HG03103 (cell line): ENCODE measurements at regions not wholly inside any gene's neighbourhood (a gene's known extent, or its start where the extent isn't known, plus 50 kb on each side); places are given as distances from the start of the nearest gene placed in this dataset.
A peak's percentile ranks its signal among the peaks of the same experiment; 100 is the strongest.

ENCODE experiments used
- ATAC-seq: cut with Tn5 transposase; IDR thresholded peaks from one replicate; pipeline ENCODE4 v1.9.1; 2021; ENCODE audit warnings: low read depth; ENCODE audit not compliant: unreplicated experiment

DNA sequence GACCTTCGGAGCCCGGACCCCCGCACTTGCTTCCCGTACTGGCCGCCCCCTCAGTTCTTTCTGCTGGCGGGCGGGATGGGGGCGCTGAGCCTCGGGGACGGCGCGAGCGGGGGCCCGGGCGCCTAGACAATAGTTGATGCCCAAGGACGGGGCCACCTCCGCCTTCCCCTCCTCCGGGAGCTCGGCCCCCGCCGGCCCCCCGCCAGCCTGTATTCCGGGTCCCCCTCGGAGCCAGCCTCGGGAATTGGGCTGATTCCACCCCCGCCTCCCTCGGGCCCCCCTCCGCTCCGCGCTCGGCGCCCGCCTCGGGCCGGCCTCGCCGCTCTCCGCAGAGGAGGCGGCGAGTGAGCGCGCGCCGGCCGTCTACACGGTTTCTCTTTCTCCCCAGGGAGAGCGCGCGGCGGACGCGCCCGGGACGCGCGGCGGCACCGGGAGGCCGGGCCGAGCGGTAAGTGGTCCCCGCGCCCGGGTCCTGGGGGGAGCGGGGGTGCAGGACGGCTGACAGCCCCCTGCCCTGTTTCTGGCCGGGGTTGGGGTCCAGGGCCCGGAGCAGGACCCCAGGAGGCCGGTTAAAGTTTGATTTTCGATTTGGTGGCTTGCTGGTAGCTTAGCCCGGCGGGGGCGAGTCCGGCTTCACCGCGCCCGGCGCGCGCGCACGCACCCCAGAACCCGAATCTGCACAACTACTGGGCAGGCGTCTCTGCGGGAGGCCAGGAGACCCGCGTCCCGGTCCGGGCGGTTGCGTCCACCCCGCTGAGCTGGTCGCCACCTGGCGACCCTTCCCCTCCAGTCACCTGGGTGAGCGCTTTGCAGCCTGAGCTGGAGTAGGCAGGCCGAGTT is 413.7 kb downstream of the PCNX1 start:
- peak; percentile 20 for ATAC-seq

DNA sequence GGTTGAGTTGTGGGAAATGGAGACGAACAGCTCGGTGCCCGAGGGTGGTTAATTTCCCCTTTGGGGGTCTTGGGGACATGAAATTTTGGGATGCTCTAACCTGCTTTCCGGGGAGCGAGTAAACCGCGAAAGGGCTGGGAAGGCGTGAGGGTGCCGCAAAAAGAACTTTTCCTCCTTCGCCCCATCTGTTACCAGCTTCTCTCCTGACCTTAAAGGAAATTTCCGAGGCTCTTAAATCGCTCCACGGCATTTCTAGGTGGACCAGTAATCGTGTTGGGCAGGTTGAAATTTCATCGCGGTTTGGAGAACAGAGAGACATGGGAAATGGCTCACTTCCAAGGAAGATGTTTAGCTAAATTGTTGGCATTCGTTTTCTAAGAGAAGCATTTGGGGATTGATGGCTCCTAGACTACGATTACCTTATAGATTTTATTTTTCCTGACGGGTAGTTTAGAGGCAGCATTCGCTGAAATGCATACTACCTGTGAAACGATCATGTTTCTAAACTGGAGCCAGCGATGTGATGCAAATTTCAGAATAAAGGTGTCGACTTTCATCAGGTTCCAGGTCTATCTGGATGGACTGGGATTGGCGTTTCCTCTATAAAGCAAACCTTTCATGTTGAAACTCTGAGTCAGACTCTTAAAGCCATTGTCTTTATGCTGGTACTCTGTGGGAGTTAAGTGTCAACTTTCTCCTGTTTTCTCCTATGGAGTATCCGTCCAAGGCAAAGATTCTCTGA is 414.5 kb downstream of the PCNX1 start:
- no peak for ATAC-seq

DNA sequence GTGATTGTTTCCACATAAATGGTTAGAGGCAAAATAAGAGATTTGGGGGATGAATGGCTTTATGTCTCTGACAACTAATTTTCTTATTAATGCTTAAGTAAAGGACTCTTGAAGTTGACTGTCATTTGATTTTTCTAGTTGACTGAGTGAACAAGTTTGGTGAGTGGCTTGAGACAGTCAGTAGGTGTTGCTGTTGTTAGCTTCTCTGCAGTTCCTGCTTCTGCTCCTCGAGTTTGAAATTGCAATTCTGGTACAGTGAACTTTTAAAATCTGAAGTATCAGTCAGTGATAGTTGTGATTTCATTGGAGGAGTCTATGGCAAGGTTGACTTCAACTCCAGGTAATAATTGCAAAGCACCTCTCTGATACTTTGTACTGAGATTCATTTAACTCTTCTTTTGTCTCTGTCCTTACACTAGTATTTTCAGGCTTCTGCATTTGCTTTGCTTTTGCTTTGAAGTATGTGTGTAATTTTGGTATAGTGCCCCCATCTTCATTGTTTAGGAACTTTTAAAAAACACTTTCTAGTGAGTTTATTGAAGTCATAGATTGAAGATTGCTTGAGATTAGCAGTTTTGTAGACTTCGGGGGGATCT is 415.5 kb downstream of the PCNX1 start:
- ATAC-seq = no peak

DNA sequence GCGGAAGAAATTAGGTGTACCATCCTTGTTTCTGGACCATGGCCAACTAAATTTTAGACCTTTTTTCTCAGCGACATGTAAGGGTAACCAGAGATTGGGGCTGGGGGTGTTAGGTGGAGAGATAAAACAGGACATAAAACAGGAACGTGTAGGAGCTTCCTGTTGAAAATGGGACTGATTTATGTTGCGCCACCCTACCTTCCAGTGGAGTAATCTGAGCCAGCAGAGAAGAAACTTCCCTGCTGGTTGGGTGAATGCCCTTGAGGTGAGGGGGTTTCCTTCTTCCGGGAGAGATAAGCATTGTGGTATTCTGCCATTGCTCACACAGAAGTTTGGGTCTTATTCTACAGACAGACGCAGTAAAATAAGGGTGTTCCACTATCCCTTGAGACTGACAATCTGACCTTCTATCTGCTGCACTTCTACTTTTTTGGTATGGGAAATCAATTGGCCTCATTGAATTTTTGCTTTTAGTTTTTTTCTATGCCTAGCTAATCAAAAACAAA is 417.6 kb downstream of the PCNX1 start:
- ATAC-seq = no peak

DNA sequence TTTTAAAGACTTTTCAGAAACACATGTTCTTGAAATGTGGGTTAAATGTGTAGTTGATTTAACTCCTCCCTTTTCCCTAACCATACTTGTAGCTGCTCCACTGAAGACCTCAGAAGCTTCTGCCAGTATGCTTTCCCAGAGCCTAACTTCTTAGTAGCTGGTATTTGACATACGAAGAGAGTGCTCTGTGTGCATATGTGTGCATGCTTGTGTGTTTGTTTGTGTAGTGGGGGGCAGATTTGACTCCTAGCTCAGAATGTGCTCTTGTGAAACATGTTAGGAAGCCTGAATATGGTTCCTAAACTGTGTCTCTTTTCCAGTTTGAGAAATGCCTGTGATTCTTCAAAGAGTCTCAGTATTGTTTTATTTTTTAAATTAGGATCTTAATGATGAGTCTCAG is 420.4 kb downstream of the PCNX1 start:
- ATAC-seq = no peak

DNA sequence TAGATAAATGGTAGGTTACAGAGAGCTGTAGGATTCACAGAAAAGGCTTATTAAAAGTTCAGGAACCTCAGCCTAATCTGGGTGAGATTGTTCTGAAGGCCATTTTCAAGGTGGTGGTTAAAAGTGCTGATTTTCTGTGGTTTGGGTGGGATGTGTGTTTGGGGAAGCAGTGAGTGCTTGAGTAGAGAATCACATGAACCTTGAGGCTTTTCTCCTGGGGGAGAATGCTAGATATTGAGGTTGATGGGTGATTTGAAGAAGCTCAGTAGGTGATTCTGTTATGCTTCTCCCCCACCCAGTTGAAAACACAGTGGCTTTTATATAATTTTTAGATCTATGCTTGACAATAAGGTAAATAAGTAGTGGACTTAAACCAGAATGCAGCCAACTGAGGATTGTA is 420.9 kb downstream of the PCNX1 start:
- no peak for ATAC-seq

DNA sequence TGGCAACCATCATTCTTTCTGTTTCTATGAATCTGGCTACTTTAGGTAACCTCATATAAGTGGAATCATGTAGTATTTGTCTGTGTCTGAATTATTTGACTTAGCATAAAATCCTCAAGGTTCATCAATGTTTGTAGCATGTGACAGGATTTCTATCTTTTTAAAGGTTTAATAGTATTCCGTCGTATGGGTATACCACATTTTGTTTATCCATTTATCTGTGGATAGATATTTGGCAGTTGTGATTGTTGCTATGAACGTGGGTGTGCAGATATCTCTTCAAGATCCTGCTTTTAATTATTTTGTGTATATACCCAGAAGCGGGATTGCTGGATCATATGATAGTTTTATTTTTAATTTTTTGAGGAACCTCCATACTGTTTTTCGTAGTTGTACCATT is 421.7 kb downstream of the PCNX1 start:
- ATAC-seq = no peak

DNA sequence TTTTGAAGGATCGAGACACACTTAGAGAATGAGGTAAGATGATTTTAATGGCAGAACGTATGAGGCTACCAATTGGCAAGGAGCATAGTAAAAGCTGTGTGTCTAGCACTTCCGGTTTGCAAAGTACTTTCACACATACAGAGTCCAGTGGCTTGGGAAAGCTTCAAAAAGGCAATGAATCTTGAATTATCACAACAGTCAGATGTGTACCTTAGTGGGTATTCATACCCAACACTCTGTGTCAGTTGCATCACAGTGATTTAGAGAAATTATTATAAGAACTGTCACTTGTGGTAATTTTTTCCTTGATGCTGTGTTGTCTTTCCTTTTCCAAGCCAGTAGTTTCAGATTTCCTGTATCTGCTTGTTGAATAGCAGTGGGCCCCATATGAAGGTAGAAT is 424.1 kb downstream of the PCNX1 start:
- no peak for ATAC-seq

DNA sequence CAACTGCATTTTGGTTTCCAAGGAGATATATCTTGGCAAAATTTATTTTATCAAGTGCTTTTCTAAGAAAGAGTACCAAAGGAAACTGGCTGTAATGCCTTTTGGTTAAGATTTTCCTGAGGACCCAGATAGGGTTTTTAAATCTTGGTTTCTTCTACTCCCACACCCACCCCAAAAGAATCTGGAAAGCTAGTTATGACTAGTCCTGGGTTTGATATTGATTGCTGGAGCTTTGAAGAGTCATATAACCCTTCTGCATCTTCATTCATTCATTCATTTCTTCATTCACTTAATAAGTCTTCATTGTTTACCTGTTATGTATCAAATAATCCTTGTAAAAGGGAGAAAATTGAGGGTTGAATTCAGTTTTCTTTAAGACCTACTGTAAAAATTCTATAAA is 425.2 kb downstream of the PCNX1 start:
- no peak for ATAC-seq

DNA sequence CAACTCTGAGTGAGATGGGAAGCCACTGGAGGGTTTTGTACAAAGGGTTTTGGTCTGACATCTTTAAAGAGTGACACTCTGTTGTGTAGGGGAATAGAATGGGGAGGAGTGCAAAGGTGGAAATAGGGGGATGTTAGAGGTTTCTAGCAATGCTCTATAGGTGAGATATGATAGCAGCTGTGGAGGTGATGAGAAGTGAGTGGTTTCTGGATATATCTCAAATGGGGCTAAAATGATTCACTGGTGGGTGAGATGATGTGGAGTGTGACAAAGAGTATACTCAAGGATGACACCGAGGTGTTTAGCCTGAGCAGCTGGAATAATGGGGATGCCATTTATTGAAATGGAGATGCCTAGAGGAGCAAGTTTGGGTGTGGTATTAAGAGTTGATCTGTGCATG is 426.4 kb downstream of the PCNX1 start:
- ATAC-seq = no peak

DNA sequence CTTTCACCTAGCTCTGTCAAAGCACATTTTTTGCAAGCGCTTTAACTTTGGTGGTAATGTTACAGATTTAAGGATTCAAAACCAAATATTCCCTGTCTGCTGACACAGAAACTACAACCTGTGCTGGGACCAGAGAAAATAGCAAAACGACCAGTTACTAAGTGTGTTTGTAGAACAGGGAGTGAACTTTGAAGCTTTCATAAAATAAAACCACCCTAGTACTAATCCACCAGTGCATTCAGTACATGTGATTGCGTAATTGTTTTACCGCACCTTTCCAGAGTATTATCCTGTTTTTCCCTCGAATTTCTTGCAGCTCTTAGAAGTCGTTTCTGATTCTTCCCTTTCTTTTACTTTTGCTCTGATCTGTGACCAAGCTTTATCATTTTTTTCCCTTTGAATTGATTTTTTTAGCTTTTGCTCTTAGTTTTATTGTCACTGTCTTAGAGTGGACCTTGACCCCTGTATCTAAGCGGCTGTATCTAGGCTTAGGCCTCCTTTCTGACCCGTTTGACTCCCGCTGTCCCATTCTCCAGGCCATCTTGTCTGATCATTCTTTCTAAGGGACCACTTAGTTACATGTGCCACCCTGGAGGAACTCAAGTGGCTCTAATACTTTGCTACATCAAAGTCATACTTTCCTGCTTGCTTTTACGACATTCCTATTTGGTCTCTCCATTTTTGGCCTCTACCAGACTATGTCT is 429.4 kb downstream of the PCNX1 start:
- no peak for ATAC-seq

DNA sequence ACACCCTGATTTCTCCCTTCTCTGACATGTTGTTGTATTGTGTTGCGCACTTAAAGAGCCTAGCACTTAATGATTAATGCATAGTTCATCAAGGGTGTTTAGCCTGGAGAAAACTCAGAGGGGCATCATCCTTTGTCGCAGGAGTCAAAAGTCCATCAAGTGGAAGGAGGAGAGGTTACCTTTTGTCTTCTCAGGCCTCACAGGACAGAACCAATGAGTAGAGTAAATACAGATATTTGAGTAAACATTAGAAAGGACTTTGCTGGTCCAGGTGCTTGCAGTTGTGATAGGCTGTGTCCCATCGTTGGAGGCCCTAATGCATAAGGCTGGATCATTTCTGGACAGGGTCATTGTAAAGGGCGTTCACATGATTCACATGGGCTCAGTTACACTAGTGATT is 430.9 kb downstream of the PCNX1 start:
- no peak for ATAC-seq

DNA sequence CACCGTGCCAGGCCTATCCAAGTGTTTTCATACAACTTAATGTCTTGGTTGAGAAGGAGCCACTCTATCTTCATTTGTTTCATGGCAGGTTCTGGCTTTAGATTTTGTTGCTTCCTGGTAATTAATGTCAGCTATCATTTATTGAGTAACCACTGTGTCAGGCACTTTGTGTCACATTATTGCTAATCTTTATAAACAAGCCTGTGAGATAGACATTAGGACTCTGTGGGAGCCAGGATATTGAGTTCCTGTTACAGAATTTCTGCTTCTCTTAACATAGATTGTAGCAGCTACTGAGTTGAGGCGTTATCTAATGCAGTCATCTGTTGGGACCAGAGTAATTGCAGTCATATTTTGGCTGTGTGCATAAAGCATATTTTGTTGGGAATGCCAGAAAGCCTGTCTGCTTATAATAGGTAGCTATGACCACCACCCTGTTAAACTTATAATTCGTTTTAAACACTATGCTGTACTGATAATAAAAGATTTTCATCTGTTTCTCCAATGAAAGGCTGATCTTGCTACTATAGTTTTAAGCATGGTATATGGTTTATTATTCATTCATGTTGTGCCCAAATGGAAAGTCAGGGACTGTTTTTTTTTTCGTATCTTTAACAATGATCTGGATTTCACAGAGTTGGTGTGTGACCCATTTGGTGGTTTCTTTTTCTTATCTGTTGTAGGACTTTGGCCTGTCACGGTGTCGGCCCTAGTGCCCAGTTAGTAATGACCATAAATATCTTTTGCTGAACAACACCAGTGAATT is 432.6 kb downstream of the PCNX1 start:
- ATAC-seq = no peak

DNA sequence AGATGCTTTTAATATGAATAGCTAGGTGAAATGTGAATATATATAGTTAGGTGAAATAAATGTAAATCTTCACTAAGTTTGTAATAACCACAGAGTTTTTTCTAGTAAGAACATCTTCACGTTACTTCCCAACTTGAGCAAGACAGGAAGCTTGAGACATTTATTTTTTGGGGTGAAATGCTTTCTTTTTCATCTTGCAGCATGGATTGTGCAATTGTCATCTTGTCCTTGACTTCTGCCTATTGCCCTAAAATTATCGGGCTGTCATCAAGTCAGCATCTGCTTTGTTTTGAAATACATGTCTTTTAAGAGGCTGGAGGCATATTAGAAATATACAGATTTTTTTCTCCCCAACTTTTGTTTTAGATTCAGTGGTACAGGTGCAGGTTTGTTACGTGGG is 433.9 kb downstream of the PCNX1 start:
- ATAC-seq = no peak

DNA sequence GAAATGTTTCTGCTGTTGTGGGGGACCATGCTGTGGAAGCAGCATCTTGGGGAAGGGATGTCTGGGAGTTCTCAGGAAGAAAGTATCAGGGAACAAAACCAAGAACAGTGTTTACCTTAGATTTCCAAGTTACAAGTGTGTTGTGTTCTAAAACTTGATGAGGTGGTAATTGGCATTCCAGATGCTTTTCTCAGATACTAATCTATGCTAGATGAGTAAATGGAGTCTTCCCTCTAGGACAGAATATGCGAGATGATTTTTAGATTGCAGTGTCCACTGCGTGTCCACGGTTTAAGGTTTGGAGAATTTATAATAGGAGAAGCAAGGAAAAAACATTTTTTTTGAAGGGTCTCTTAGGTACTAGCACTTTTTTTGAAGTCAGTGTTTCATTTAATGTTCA is 436.5 kb downstream of the PCNX1 start:
- ATAC-seq = no peak

DNA sequence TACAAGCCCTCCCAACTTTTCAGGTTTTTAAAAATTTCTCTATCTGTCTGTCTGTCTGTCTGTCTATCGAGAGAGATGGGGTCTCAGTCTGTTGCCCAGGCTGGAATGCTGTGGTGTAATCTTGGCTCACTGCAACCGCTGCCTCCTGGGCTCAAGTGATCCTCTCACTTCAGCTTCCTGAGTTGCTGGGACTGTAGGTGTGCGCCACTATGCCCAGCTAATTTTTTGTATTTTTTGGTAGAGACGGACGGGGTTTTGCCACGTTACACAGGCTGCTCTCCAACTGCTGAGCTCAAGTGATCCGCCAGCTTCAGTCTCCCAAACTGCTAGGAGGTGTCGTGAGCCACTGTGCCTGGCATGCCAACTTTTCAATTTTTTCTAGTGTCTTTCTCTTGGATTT is 437.2 kb downstream of the PCNX1 start:
- no peak for ATAC-seq

DNA sequence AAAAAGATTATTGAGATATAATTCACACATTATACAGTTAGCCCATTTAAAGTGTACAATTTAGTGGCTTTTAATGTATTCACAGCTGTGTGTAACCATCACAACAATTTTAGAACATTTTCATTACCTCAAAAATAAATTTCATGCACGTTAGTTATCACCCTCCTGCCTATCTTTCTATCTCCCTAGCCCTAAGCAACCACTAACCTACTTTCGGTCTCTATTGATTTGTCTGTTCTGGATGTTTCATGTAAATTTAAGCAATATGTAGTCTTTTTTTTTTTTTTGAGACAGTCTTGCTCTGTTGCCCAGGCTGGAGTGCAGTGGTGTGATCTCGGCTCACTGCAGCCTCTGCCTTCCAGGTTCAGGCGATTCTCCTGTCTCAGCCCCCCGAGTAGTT is 439.4 kb downstream of the PCNX1 start:
- ATAC-seq = no peak

DNA sequence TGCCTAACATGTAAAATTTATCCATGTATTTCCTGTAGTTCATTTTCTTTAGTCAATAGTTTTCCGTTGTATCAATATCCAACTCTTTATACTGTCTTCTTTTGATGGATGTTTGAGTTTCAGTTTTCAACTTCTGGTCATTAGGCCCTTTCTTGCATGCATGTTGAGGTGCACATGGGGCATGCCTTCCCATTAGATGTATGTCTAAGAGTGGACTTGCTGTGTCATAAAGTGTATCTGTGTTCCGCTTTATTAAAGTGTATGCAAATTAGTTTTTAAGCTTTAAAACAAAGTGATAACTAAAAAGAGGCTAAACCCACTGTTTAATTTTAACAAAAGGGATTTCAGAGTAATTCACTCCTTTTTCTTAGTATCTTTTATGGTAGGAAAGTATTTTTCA is 441.1 kb downstream of the PCNX1 start:
- ATAC-seq = no peak

DNA sequence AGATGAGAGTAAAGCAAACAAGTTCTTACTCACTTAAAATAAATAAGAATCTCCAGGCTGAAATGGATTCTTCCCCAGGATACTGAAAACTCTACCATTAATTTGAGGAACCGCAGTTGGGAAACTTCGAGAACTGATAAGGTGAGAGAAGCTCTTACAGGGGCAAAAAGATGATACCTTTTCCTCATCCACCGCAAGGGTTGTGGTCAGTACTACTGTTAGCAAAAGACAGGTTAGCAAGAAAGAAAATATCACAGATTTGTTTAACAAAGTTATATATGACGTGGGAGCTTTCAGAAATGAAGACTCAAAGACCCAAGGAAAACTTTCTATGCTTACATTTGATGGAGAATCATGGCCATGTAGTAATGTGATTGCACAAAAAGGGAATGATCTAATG is 441.6 kb downstream of the PCNX1 start:
- no peak for ATAC-seq

DNA sequence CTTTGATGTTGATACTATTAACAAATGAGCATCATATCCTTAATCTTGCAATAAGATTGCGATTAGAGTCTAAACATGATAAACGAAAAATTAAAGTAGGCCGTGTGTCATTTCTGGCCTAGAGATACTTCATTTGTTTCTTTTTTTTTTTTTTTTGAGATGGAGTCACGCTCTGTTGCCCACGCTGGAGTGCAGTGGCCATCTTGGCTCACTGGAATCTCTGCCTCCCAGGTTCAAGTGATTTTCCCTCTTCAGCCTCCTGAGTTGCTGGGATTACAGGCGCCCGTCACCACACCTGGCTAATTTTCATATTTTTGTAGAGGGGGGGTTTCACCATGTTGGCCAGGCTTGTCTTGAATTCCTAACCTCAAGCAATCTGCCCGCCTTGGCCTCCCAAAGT is 446.9 kb downstream of the PCNX1 start:
- no peak for ATAC-seq
